H1 (cell line): ENCODE measurements at regions not wholly inside any gene's neighbourhood (a gene's known extent, or its start where the extent isn't known, plus 50 kb on each side); places are given as distances from the start of the nearest gene placed in this dataset.

Experiments used
- CTCF ChIA-PET: fragments of 300-600 bp; sonication (Branson Sonifier 250); formaldehyde crosslinking; loops from one replicate; lab custom pipeline; 2021; ENCODE audit not compliant: partially characterized antibody; lab: Charles Lee
- POLR2A ChIA-PET: fragments of 300-600 bp; sonication (Branson Sonifier 250); formaldehyde crosslinking; loops from one replicate; lab custom pipeline; 2021; ENCODE audit warnings: inconsistent platforms; ENCODE audit not compliant: partially characterized antibody; lab: Charles Lee
- DNase-seq, 2 experiments: peaks; one replicate each; pipeline versions ENCODE4 v3.0.0 to v3.0.0-alpha.2; 2010 to 2022; ENCODE audit warnings: low spot score in 2 of 2, low read depth in 1 of 2, mixed read lengths in 1 of 2
- FAIRE-seq: peaks from 2 replicates; lab custom pipeline; 2011; peaks lifted over from hg19 to GRCh38; lab: Jason Lieb, UNC
- H2AFZ ChIP-seq: 2 replicates; pipeline ENCODE4 v1.8.1; 2012; ENCODE audit warnings: low read length, inconsistent platforms
- H2AK5ac ChIP-seq: 2 replicates; pipeline ENCODE4 v1.6.1; 2013; ENCODE audit warnings: low read depth, low read length
- H2BK120ac ChIP-seq: replicated peaks from 2 replicates; pipeline ENCODE3; 2013; ENCODE audit warnings: low read depth, low read length, inconsistent platforms
- H2BK12ac ChIP-seq: 2 replicates; pipeline ENCODE4 v1.6.1; 2013; ENCODE audit warnings: low read depth, low read length
- H2BK15ac ChIP-seq: 2 replicates; pipeline ENCODE4 v1.6.1; 2013; ENCODE audit warnings: low read length
- H2BK20ac ChIP-seq: 2 replicates; pipeline ENCODE4 v1.6.1; 2013; ENCODE audit warnings: low read length
- H2BK5ac ChIP-seq: 2 replicates; pipeline ENCODE4 v1.6.1; 2013; ENCODE audit warnings: low read depth, low read length
- H3K14ac ChIP-seq: 2 replicates; pipeline ENCODE4 v1.6.1; 2013; ENCODE audit warnings: inconsistent platforms; ENCODE audit not compliant: insufficient read length
- H3K18ac ChIP-seq: 2 replicates; pipeline ENCODE4 v1.6.1; 2013; ENCODE audit warnings: low read length; ENCODE audit errors: extremely low read depth
- H3K23ac ChIP-seq: 2 replicates; pipeline ENCODE4 v1.6.1; 2013; ENCODE audit warnings: inconsistent platforms; ENCODE audit not compliant: insufficient read length
- H3K23me2 ChIP-seq: 2 replicates; pipeline ENCODE4 v1.6.1; 2013; ENCODE audit warnings: low read depth, low read length
- H3K27ac ChIP-seq: 2 replicates; pipeline ENCODE4 v1.6.1; 2011; ENCODE audit warnings: low read depth, low read length, inconsistent platforms
- H3K27me3 ChIP-seq, 4 experiments: replicated peaks in 1 of 4; 1 replicate in 1 of 4; 2 replicates in 3 of 4; pipeline versions ENCODE4 v1.6.1 to v1.8.1; 2011 to 2013; ENCODE audit warnings: low read length in 3 of 4, mild to moderate bottlenecking in 3 of 4, inconsistent platforms in 2 of 4, mixed read lengths in 2 of 4, moderate library complexity in 1 of 4; ENCODE audit not compliant: control insufficient read depth in 3 of 4, insufficient read depth in 3 of 4; ENCODE audit errors: extremely low read depth in 1 of 4
- H3K36me3 ChIP-seq, 4 experiments: 2 replicates each; pipeline versions ENCODE4 v1.6.1 to v1.8.1; 2011 to 2013; ENCODE audit warnings: mild to moderate bottlenecking in 4 of 4, low read length in 3 of 4, moderate library complexity in 2 of 4, control low read depth in 1 of 4, inconsistent platforms in 1 of 4; ENCODE audit not compliant: insufficient read depth in 4 of 4, control insufficient read depth in 2 of 4
- H3K4ac ChIP-seq: replicated peaks from 2 replicates; pipeline ENCODE3; 2013; ENCODE audit warnings: low read length, low read depth, mixed read lengths, inconsistent platforms; ENCODE audit not compliant: insufficient read length
- H3K4me1 ChIP-seq, 4 experiments: replicated peaks in 1 of 4; 1 replicate in 1 of 4; 2 replicates in 3 of 4; pipeline versions ENCODE4 v1.6.1 to v1.8.1; 2011 to 2013; ENCODE audit warnings: low read length in 3 of 4, inconsistent platforms in 2 of 4, mixed read lengths in 1 of 4; ENCODE audit not compliant: insufficient read depth in 4 of 4, control insufficient read depth in 3 of 4
- H3K4me2 ChIP-seq, 2 experiments: 2 replicates each; pipeline versions ENCODE4 v1.6.1 to v1.8.1; 2011 to 2013; ENCODE audit warnings: low read depth in 2 of 2, low read length in 2 of 2, control low read depth in 1 of 2, inconsistent platforms in 1 of 2, mild to moderate bottlenecking in 1 of 2; ENCODE audit not compliant: insufficient read depth in 1 of 2
- H3K4me3 ChIP-seq, 4 experiments: fragments of 200-600, 300-600 bp in 1 of 4; sonication (generic), shearing (Covaris generic), sonication (Bioruptor Twin) in 1 of 4; 2 replicates each; pipeline versions ENCODE4 v1.5.1 to v1.8.1; 2011 to 2016; ENCODE audit warnings: low read length in 4 of 4, low read depth in 3 of 4, control low read depth in 2 of 4, inconsistent platforms in 2 of 4, mild to moderate bottlenecking in 2 of 4, mixed read lengths in 1 of 4, moderate library complexity in 1 of 4; ENCODE audit not compliant: insufficient read depth in 2 of 4; ENCODE audit errors: extremely low read depth in 1 of 4
- H3K56ac ChIP-seq: replicated peaks from 2 replicates; pipeline ENCODE3; 2013; ENCODE audit warnings: low read depth, mild to moderate bottlenecking, mixed read lengths, low read length, inconsistent platforms; ENCODE audit not compliant: insufficient read length
- H3K79me1 ChIP-seq: 2 replicates; pipeline ENCODE4 v1.6.1; 2013; ENCODE audit warnings: low read depth, low read length, control low read depth
- H3K79me2 ChIP-seq, 2 experiments: 2 replicates each; pipeline versions ENCODE4 v1.6.1 to v1.8.1; 2012 to 2013; ENCODE audit warnings: low read length in 2 of 2, mild to moderate bottlenecking in 2 of 2, inconsistent platforms in 1 of 2; ENCODE audit not compliant: insufficient read depth in 2 of 2, control insufficient read depth in 1 of 2
- H3K9ac ChIP-seq, 4 experiments: replicated peaks in 1 of 4; 1 replicate in 1 of 4; 2 replicates in 3 of 4; pipeline versions ENCODE4 v1.6.1 to v1.8.1; 2011 to 2013; ENCODE audit warnings: low read depth in 3 of 4, low read length in 3 of 4, control low read depth in 2 of 4, mild to moderate bottlenecking in 2 of 4, moderate library complexity in 2 of 4, inconsistent platforms in 1 of 4; ENCODE audit errors: extremely low read depth in 1 of 4
- H3K9me3 ChIP-seq, 2 experiments: 2 replicates each; pipeline versions ENCODE4 v1.6.1 to v1.8.1; 2012 to 2013; ENCODE audit warnings: mild to moderate bottlenecking in 2 of 2, moderate library complexity in 2 of 2, control low read depth in 1 of 2, inconsistent platforms in 1 of 2, low read depth in 1 of 2, low read length in 1 of 2, mixed read lengths in 1 of 2; ENCODE audit not compliant: insufficient read depth in 2 of 2
- H4K20me1 ChIP-seq, 2 experiments: replicated peaks in 1 of 2; 2 replicates each; pipeline versions ENCODE3 to v1.8.1; 2011 to 2013; ENCODE audit warnings: inconsistent platforms in 2 of 2, low read length in 2 of 2, mild to moderate bottlenecking in 1 of 2; ENCODE audit not compliant: insufficient read depth in 2 of 2, control insufficient read depth in 1 of 2
- H4K5ac ChIP-seq: 2 replicates; pipeline ENCODE4 v1.6.1; 2013; ENCODE audit warnings: low read length, low read depth, mixed read lengths, inconsistent platforms; ENCODE audit not compliant: insufficient read length
- H4K8ac ChIP-seq: 2 replicates; pipeline ENCODE4 v1.8.0; 2013; ENCODE audit warnings: mild to moderate bottlenecking, moderate library complexity, low read length, inconsistent platforms; ENCODE audit not compliant: insufficient read depth; ENCODE audit errors: extremely low read depth
- H4K91ac ChIP-seq: replicated peaks from 2 replicates; pipeline ENCODE3; 2013; ENCODE audit warnings: low read length, mixed read lengths, inconsistent platforms; ENCODE audit not compliant: insufficient read length
- ASH2L ChIP-seq: fragments of 200-600, 300-600 bp; sonication (generic); IDR thresholded peaks from one replicate; pipeline ENCODE4 v1.7.1; 2017; ENCODE audit warnings: low read length
- BACH1 ChIP-seq: IDR thresholded peaks from 2 replicates; pipeline ENCODE4 v1.6.1; 2012; ENCODE audit warnings: low read length, improper control_type of control experiment
- CHD1 ChIP-seq: IDR thresholded peaks from 2 replicates; pipeline ENCODE4 v1.6.1; 2012; ENCODE audit warnings: low read depth, low read length, improper control_type of control experiment
- CTCF ChIP-seq, 3 experiments: IDR thresholded peaks; 1 replicate in 2 of 3; 2 replicates in 1 of 3; pipeline versions ENCODE4 v1.5.1 to v1.6.1; 2011; ENCODE audit warnings: low read length in 3 of 3, mild to moderate bottlenecking in 3 of 3, inconsistent platforms in 2 of 3, low read depth in 1 of 3, moderate library complexity in 1 of 3; ENCODE audit not compliant: insufficient read depth in 1 of 3; ENCODE audit errors: control extremely low read depth in 1 of 3
- E2F6 ChIP-seq: IDR thresholded peaks from 2 replicates; pipeline ENCODE4 v1.6.1; 2012; ENCODE audit warnings: inconsistent platforms
- GABPA ChIP-seq: IDR thresholded peaks from 2 replicates; pipeline ENCODE4 v1.6.1; 2011; ENCODE audit warnings: mild to moderate bottlenecking, low read length, moderate library complexity, borderline replicate concordance; ENCODE audit not compliant: insufficient read depth
- JUN ChIP-seq: IDR thresholded peaks from 2 replicates; pipeline ENCODE4 v1.6.1; 2011; ENCODE audit warnings: low read depth, mild to moderate bottlenecking, improper control_type of control experiment, low read length
- KDM5A ChIP-seq: fragments of 200-600 bp; IDR thresholded peaks from 2 replicates; pipeline ENCODE4 v1.7.1; 2012; ENCODE audit warnings: mild to moderate bottlenecking, low read length, inconsistent platforms, mixed read lengths
- POLR2AphosphoS5 ChIP-seq: IDR thresholded peaks from 2 replicates; pipeline ENCODE4 v1.6.1; 2011; ENCODE audit warnings: low read depth, low read length
- TAF1 ChIP-seq: IDR thresholded peaks from 2 replicates; pipeline ENCODE4 v1.6.1; 2011; ENCODE audit warnings: mild to moderate bottlenecking, low read depth, low read length
- TBP ChIP-seq: IDR thresholded peaks from 2 replicates; pipeline ENCODE4 v1.6.1; 2011; ENCODE audit warnings: low read depth, low read length, improper control_type of control experiment
- TEAD4 ChIP-seq: IDR thresholded peaks from 2 replicates; pipeline ENCODE4 v1.6.1; 2012; ENCODE audit warnings: low read depth, low read length, inconsistent platforms, mixed read lengths
- ZNF274 ChIP-seq: IDR thresholded peaks from 2 replicates; pipeline ENCODE4 v1.7.0; 2012; ENCODE audit warnings: low read length, borderline replicate concordance; ENCODE audit errors: extremely low read depth
- WGBS, 2 experiments: shearing (Covaris generic) in 1 of 2; methylation state at CpG; one replicate each; pipeline versions ENCODE4 v1.1.6 to v1.1.7; 2013 to 2015; ENCODE audit warnings: low lambda C conversion rate in 2 of 2, mixed read lengths in 2 of 2, inconsistent platforms in 1 of 2, low coverage in 1 of 2, missing lambda C conversion rate in 1 of 2; ENCODE audit not compliant: insufficient replicate concordance in 2 of 2, insufficient coverage in 1 of 2, insufficient read length in 1 of 2; ENCODE audit errors: extremely low coverage in 1 of 2, missing lambda C conversion rate in 1 of 2; 5-methylcytosine and 5-hydroxymethylcytosine counted together

GRCh38 chr3:87710511-87710910, 348.3 kb downstream of the CGGBP1 start:
- no peaks in the 10 kb centered on the region for H3K36me3 ChIP-seq
- no peak overlapping the region for H2BK5ac ChIP-seq
- H4K8ac ChIP-seq: no peak overlapping the region
- H3K9ac ChIP-seq: no peak overlapping the region
- H3K4me3 ChIP-seq: no peak overlapping the region
- DNase-seq (no peak), FAIRE-seq (no peak)
- H2AFZ ChIP-seq: 0 out of 2 replicates have a peak overlapping the region, but pooled peaks have one; percentile 29
- no peak overlapping the region for H3K14ac ChIP-seq
- H3K23me2 ChIP-seq: no peaks in the 10 kb centered on the region
- no peaks in the 10 kb centered on the region for H3K27me3 ChIP-seq
- ChIA-PET POLR2A (no interaction called here), CTCF (interaction anchor here (0.7 kb wide), 1 partner anchor 8 kb away, joined by 6 read pairs; no protein-coding TSS in a partner anchor)
- no peak overlapping the region for H4K91ac ChIP-seq
- no peak overlapping the region for H2BK12ac ChIP-seq
- H2AK5ac ChIP-seq: no peak overlapping the region
- 88% methylated on average over 1 of the region's 1 CpG; no CpG with 5 or more reads in 1 of the 2 experiments for WGBS, 2 experiments
- no peaks in the 10 kb centered on the region for H3K79me1 ChIP-seq
- H2BK20ac ChIP-seq: no peak overlapping the region
- no peaks in the 10 kb centered on the region for H4K20me1 ChIP-seq
- H3K4me2 ChIP-seq: no peak overlapping the region
- H3K79me2 ChIP-seq: no peaks in the 10 kb centered on the region
- H3K18ac ChIP-seq: no peak overlapping the region
- H2BK15ac ChIP-seq: no peak overlapping the region
- no peak overlapping the region for H3K4ac ChIP-seq
- 0 out of 4 replicates have a peak, but pooled peaks cover 0 to 8% of the 10 kb centered on the region in 2 experiments for H3K9me3 ChIP-seq
- H3K4me1 ChIP-seq: no peaks in the 10 kb centered on the region
- H2BK120ac ChIP-seq: no peak overlapping the region
- H4K5ac ChIP-seq: no peak overlapping the region
- no peak overlapping the region for H3K23ac ChIP-seq
- no peak overlapping the region for H3K56ac ChIP-seq
- no peak overlapping the region for H3K27ac ChIP-seq
- TF ChIP-seq TBP (no peak), CHD1 (no peak), ZNF274 (no peak), GABPA (no peak), JUN (no peak), E2F6 (no peak), TEAD4 (no peak), KDM5A (no peak), CTCF (IDR thresholded peaks at IDR 0.05; ENCODE audit: control extremely low read depth in 1 of 3, insufficient read depth in 1 of 3, low read depth in 1 of 3, low read length in 3 of 3) (no peak), TAF1 (no peak), POLR2AphosphoS5 (no peak), BACH1 (no peak), ASH2L (no peak)
